ENCODE measurements at regions not wholly inside any gene's neighbourhood (a gene's known extent, or its start where the extent isn't known, plus 50 kb on each side); places are given as distances from the start of the nearest gene placed in this dataset.

DNA sequence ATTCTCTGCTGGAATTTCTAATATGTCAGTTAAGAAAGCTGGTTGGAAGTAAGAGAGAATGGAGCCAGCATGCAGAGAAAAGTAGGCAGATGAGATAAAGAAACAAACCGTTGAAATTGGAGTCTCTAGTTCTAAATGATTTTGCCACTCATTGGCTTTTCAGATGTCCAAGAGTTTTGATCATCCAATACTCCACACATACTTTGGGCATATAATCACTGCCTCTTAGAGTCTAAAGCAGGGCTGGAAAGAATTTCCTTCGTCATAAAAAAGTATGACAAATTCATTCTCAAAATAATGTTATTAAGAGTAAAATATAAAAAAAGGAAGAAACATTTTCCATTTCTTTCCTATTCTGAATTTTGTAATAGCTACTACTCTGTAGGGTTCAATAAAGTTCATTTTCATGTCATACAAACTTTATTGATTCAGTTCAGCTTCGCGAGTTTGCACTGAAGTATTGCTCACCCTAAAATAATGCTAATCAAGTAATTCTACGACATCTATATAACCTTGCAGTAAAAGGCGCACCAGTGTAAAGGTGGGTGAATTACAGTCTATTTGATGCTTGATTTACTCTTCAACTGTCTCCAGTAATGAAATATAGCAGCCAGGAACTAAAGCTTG, 1556.6 kb downstream of the NCAM2 start:
- DNase-seq: no peak
- Histone ChIP-seq H3K9me3 (no peaks in the 10 kb centered on the region), H3K4me3 (no peak overlapping the region), H3K27ac (no peak overlapping the region), H3K4me1 (no peaks in the 10 kb centered on the region), H3K36me3 (no peaks in the 10 kb centered on the region), H3K27me3 (no peaks in the 10 kb centered on the region)
- 79 to 80% methylated on average over 6 of the region's 6 CpGs for WGBS, 2 donors
- TF ChIP-seq, protein P1, sequence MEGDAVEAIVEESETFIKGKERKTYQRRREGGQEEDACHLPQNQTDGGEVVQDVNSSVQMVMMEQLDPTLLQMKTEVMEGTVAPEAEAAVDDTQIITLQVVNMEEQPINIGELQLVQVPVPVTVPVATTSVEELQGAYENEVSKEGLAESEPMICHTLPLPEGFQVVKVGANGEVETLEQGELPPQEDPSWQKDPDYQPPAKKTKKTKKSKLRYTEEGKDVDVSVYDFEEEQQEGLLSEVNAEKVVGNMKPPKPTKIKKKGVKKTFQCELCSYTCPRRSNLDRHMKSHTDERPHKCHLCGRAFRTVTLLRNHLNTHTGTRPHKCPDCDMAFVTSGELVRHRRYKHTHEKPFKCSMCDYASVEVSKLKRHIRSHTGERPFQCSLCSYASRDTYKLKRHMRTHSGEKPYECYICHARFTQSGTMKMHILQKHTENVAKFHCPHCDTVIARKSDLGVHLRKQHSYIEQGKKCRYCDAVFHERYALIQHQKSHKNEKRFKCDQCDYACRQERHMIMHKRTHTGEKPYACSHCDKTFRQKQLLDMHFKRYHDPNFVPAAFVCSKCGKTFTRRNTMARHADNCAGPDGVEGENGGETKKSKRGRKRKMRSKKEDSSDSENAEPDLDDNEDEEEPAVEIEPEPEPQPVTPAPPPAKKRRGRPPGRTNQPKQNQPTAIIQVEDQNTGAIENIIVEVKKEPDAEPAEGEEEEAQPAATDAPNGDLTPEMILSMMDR (IDR thresholded peaks at IDR 0.05): no peak
- TF ChIP-seq POLR2AphosphoS5 (IDR thresholded peaks at IDR 0.05): no peak
- TF ChIP-seq POLR2A (IDR thresholded peaks at IDR 0.05): no peak
- no peak for TF ChIP-seq EP300 (IDR thresholded peaks at IDR 0.05)
- ATAC-seq (ENCODE audit: low FRiP score in 2 of 2): no peak

- TF ChIP-seq, protein P1 (IDR thresholded peaks at IDR 0.05): no peak
- TF ChIP-seq POLR2A (IDR thresholded peaks at IDR 0.05) (no peak), EP300 (IDR thresholded peaks at IDR 0.05) (no peak), POLR2AphosphoS5 (IDR thresholded peaks at IDR 0.05) (no peak)
- no peaks in the 10 kb centered on the region for H3K36me3 ChIP-seq
- H3K27ac ChIP-seq: no peak overlapping the region
- H3K4me1 ChIP-seq: no peaks in the 10 kb centered on the region
- no peak for ATAC-seq (ENCODE audit: low FRiP score in 2 of 2)
- H3K27me3 ChIP-seq: no peaks in the 10 kb centered on the region
- H3K9me3 ChIP-seq: no peaks in the 10 kb centered on the region
- DNase-seq: no peak
- no peak overlapping the region for H3K4me3 ChIP-seq
Measured at GRCh38 chr21:22556829-22557228, 1558.6 kb downstream of the NCAM2 start.

DNA sequence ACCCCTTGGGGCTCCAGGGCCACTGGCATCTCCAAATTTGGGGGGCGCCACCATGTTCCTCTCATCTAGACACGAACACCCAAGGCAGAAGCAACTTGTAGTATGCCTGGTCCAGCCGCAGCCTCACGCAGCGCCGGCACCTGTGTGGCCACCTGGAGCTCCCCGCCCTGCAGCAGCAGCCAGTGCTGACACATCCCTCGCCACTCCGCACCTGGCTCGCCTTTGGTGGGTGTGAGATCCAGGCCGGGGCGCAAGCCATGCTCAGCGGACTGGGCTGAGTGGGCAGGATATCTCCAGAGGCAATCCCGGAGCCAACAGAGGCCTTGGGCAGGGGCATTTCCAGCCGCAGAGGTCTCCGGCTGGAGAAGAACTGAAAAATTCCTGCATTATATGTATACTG, 1563.7 kb downstream of the NCAM2 start:
- DNase-seq: peak in 1 of 2 donors; percentile 68
- TF ChIP-seq, protein P1 (IDR thresholded peaks at IDR 0.05): no peak
- TF ChIP-seq POLR2AphosphoS5 (IDR thresholded peaks at IDR 0.05): no peak
- TF ChIP-seq EP300 (IDR thresholded peaks at IDR 0.05): no peak
- no peak for TF ChIP-seq POLR2A (IDR thresholded peaks at IDR 0.05)
- Histone ChIP-seq H3K9me3 (no peaks in the 10 kb centered on the region), H3K4me3 (no peak overlapping the region), H3K36me3 (no peaks in the 10 kb centered on the region), H3K27ac (no peak overlapping the region), H3K27me3 (no peaks in the 10 kb centered on the region), H3K4me1 (no peaks in the 10 kb centered on the region)
- peak in 1 of 2 donors; percentile 34 for ATAC-seq (ENCODE audit: low FRiP score in 2 of 2)
- 89 to 98% methylated on average over 5 to 16 of the region's 16 CpGs for WGBS, 2 donors

DNA sequence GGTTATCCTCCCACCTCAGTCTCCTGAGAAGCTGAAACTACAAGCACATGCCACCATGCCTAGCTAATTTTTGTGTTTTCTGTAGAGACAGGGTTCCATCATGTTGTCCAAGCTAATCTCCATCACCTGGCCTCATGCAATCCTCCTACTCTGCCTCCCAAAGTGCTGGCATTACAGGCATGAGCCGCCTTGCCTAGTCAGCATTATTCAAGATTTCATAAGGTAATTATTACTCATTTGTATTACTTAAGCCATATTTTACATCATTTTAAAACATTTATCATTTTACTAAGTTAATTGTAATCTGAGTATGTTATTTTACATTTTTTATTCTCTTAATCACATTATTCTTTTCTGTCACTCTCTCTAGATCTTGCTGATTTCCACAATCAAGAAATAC, 1575.6 kb downstream of the NCAM2 start:
- no peak for ATAC-seq (ENCODE audit: low FRiP score in 2 of 2)
- Histone ChIP-seq H3K36me3 (no peaks in the 10 kb centered on the region), H3K27ac (no peak overlapping the region), H3K4me1 (no peaks in the 10 kb centered on the region), H3K9me3 (no peaks in the 10 kb centered on the region), H3K4me3 (no peak overlapping the region), H3K27me3 (no peaks in the 10 kb centered on the region)
- TF ChIP-seq, protein P1 (IDR thresholded peaks at IDR 0.05): no peak
- TF ChIP-seq EP300 (IDR thresholded peaks at IDR 0.05): no peak
- no peak for TF ChIP-seq POLR2AphosphoS5 (IDR thresholded peaks at IDR 0.05)
- no peak for TF ChIP-seq POLR2A (IDR thresholded peaks at IDR 0.05)
- WGBS, 2 donors: 86 to 90% methylated on average over 1 of the region's 1 CpG
- no peak for DNase-seq

DNA sequence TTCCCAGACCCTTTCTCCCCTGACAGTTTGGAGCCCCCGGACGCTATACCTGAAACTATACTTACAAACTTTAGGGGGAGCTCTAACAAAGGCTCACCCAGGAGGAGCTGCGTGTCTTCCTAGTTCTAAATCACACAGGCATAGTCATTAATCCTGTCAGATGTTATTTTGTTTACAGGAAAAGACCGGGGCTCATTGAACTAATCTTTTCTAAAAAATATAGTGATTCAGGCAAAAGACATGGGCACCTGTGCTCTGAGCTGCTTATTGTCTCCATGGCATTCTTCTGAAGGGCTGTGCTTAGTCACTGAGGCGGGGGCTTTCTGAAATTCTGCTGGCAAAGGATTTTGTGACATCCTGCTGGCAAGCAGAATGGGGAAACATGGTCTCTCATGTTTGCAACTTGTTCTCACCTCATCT, 1577.0 kb downstream of the NCAM2 start:
- no peaks in the 10 kb centered on the region for H3K9me3 ChIP-seq
- ATAC-seq (ENCODE audit: low FRiP score in 2 of 2): no peak
- no peaks in the 10 kb centered on the region for H3K36me3 ChIP-seq
- H3K4me3 ChIP-seq: no peak overlapping the region
- no peak overlapping the region for H3K27ac ChIP-seq
- no peak for TF ChIP-seq POLR2A (IDR thresholded peaks at IDR 0.05)
- TF ChIP-seq EP300 (IDR thresholded peaks at IDR 0.05): no peak
- TF ChIP-seq, protein P1 (IDR thresholded peaks at IDR 0.05): peak in 1 of 6 experiments; percentile 4
- no peak for TF ChIP-seq POLR2AphosphoS5 (IDR thresholded peaks at IDR 0.05)
- DNase-seq: no peak
- no peaks in the 10 kb centered on the region for H3K4me1 ChIP-seq
- no peaks in the 10 kb centered on the region for H3K27me3 ChIP-seq
- WGBS, 2 donors: 6 to 13% methylated on average over 5 of the region's 5 CpGs

Measured in upper lobe of left lung (tissue), 6 donors.